ENCODE measurements at regions not wholly inside any gene's neighbourhood (a gene's known extent, or its start where the extent isn't known, plus 50 kb on each side); places are given as distances from the start of the nearest gene placed in this dataset.

GRCh38 chr7:94247970-94248369 is 146.7 kb upstream of the COL1A2 start:
- Histone ChIP-seq H3K56ac (replicated peaks; ENCODE audit: insufficient read length, low read depth, low read length) (no peak overlapping the region), H4K91ac (replicated peaks; ENCODE audit: insufficient read length, low read length) (no peak overlapping the region), H2BK120ac (replicated peaks; ENCODE audit: low read depth, low read length) (no peak overlapping the region), H4K20me1 (replicated peaks in 1 of 2; ENCODE audit: control insufficient read depth in 1 of 2, insufficient read depth in 2 of 2, low read length in 2 of 2) (no peaks in the 10 kb centered on the region), H3K9ac (replicated peaks in 1 of 4; ENCODE audit: extremely low read depth in 1 of 4, low read depth in 3 of 4, low read length in 3 of 4) (no peak overlapping the region), H2BK5ac (ENCODE audit: low read depth, low read length) (no peak overlapping the region), H4K5ac (ENCODE audit: insufficient read length, low read depth, low read length) (no peak overlapping the region), H3K4me1 (replicated peaks in 1 of 4; ENCODE audit: control insufficient read depth in 3 of 4, insufficient read depth in 4 of 4, low read length in 3 of 4) (no peaks in the 10 kb centered on the region), H3K36me3 (ENCODE audit: control insufficient read depth in 2 of 4, insufficient read depth in 4 of 4, low read length in 3 of 4) (no peaks in the 10 kb centered on the region), H3K4ac (replicated peaks; ENCODE audit: insufficient read length, low read depth, low read length) (no peak overlapping the region), H3K23ac (ENCODE audit: insufficient read length) (no peak overlapping the region), H3K4me2 (ENCODE audit: insufficient read depth in 1 of 2, low read depth in 2 of 2, low read length in 2 of 2) (no peak overlapping the region), H3K23me2 (ENCODE audit: low read depth, low read length) (no peaks in the 10 kb centered on the region), H4K8ac (ENCODE audit: extremely low read depth, insufficient read depth, low read length) (no peak overlapping the region), H3K9me3 (ENCODE audit: insufficient read depth in 2 of 2, low read depth in 1 of 2, low read length in 1 of 2) (no peaks in the 10 kb centered on the region), H2BK15ac (ENCODE audit: low read length) (no peak overlapping the region), H3K79me2 (ENCODE audit: control insufficient read depth in 1 of 2, insufficient read depth in 2 of 2, low read length in 2 of 2) (no peaks in the 10 kb centered on the region), H3K4me3 (ENCODE audit: extremely low read depth in 1 of 4, insufficient read depth in 2 of 4, low read depth in 3 of 4, low read length in 4 of 4) (no peak overlapping the region), H3K79me1 (ENCODE audit: low read depth, low read length) (no peaks in the 10 kb centered on the region), H2AFZ (ENCODE audit: low read length) (no peak overlapping the region), H3K14ac (ENCODE audit: insufficient read length) (no peak overlapping the region), H2BK20ac (ENCODE audit: low read length) (no peak overlapping the region), H3K27ac (ENCODE audit: low read depth, low read length) (no peak overlapping the region), H3K18ac (ENCODE audit: extremely low read depth, low read length) (no peak overlapping the region), H2AK5ac (ENCODE audit: low read depth, low read length) (no peak overlapping the region), H3K27me3 (replicated peaks in 1 of 4; ENCODE audit: control insufficient read depth in 3 of 4, extremely low read depth in 1 of 4, insufficient read depth in 3 of 4, low read length in 3 of 4) (no peaks in the 10 kb centered on the region; a peak in 2 of 7 replicates), H2BK12ac (ENCODE audit: low read depth, low read length) (no peak overlapping the region)
- TF ChIP-seq TCF12 (IDR thresholded peaks at IDR 0.05; ENCODE audit: low read depth, low read length) (no peak), TBP (IDR thresholded peaks at IDR 0.05; ENCODE audit: low read depth, low read length) (no peak), USF2 (IDR thresholded peaks at IDR 0.05; ENCODE audit: low read length) (no peak), EGR1 (IDR thresholded peaks at IDR 0.05; ENCODE audit: borderline replicate concordance, low read depth, low read length) (no peak), JUN (IDR thresholded peaks at IDR 0.05; ENCODE audit: low read depth, low read length) (no peak), TAF1 (IDR thresholded peaks at IDR 0.05; ENCODE audit: low read depth, low read length) (no peak), JUND (IDR thresholded peaks at IDR 0.05; ENCODE audit: low read length) (no peak), CREB1 (IDR thresholded peaks at IDR 0.05) (no peak)
- FAIRE-seq: no peak
- no peak for DNase-seq (ENCODE audit: low read depth in 1 of 2, low spot score in 2 of 2)
- POLR2A ChIA-PET (ENCODE audit: partially characterized antibody): no interaction called here
- CTCF ChIA-PET (ENCODE audit: partially characterized antibody): interaction anchor here (3.5 kb wide), 1 partner anchor 40 kb away, joined by 10 read pairs; no protein-coding TSS in a partner anchor

All from H1 (cell line).